HEK293 (cell line): ENCODE measurements at regions not wholly inside any gene's neighbourhood (a gene's known extent, or its start where the extent isn't known, plus 50 kb on each side); places are given as distances from the start of the nearest gene placed in this dataset.

Experiments
- CTCF ChIA-PET: fragments of 350-600 bp; formaldehyde crosslinking; extraction: SDS; loops from one replicate; lab custom pipeline; 2021; ENCODE audit warnings: antibody characterized with exemption; lab: Yijun Ruan, JAX
- POLR2A ChIA-PET: fragments of 300-600 bp; formaldehyde crosslinking; extraction: SDS; loops from one replicate; lab custom pipeline; 2020; ENCODE audit warnings: antibody characterized with exemption, inconsistent platforms; lab: Yijun Ruan, JAX
- H3K27ac ChIP-seq: fragments of 200-500 bp; sonication (Bioruptor generic); 2 replicates; pipeline ENCODE4 v1.5.1; 2014; ENCODE audit warnings: low read depth, low read length, control low read depth, inconsistent platforms; ENCODE audit errors: extremely low read depth
- H3K36me3 ChIP-seq, 2 experiments: fragments of 200-500 bp in 1 of 2; sonication (Bioruptor generic) in 1 of 2; 1 replicate in 1 of 2; 2 replicates in 1 of 2; pipeline ENCODE4 v1.5.1; 2014 to 2017; ENCODE audit warnings: inconsistent platforms in 2 of 2, low read length in 2 of 2; ENCODE audit not compliant: control insufficient read depth in 2 of 2, insufficient read depth in 1 of 2
- H3K4me1 ChIP-seq: fragments of 200-500 bp; sonication (Bioruptor generic); 2 replicates; pipeline ENCODE4 v1.5.1; 2014; ENCODE audit warnings: mild to moderate bottlenecking, low read length, inconsistent platforms; ENCODE audit not compliant: control insufficient read depth, insufficient read depth
- H3K4me3 ChIP-seq: 2 replicates; pipeline ENCODE4 v1.5.1; 2011; ENCODE audit warnings: low read depth, mild to moderate bottlenecking, control low read depth, low read length, moderate library complexity
- H3K9me3 ChIP-seq: fragments of 200-500 bp; sonication (Bioruptor generic); 2 replicates; pipeline ENCODE4 v1.5.1; 2014; ENCODE audit warnings: low read depth, low read length, inconsistent platforms; ENCODE audit not compliant: control insufficient read depth, insufficient read depth
- BCL11B ChIP-seq: fragments of 450-650 bp; formaldehyde crosslinking; IDR thresholded peaks from 2 replicates; pipeline ENCODE4 v1.5.1; 2016; ENCODE audit warnings: low read depth, missing biosample characterization, missing genetic modification characterization
- GLI4 ChIP-seq: fragments of 450-650 bp; formaldehyde crosslinking; IDR thresholded peaks from 2 replicates; pipeline ENCODE4 v1.5.1; 2016; ENCODE audit warnings: missing biosample characterization, missing genetic modification characterization
- PATZ1 ChIP-seq: fragments of 450-650 bp; formaldehyde crosslinking; IDR thresholded peaks from 2 replicates; pipeline ENCODE4 v1.5.1; 2016; ENCODE audit warnings: missing biosample characterization, missing genetic modification characterization
- SCRT2 ChIP-seq: fragments of 450-650 bp; formaldehyde crosslinking; IDR thresholded peaks from 2 replicates; pipeline ENCODE4 v1.5.1; 2016; ENCODE audit warnings: missing biosample characterization, missing genetic modification characterization
- YY1 ChIP-seq: fragments of 450-650 bp; formaldehyde crosslinking; IDR thresholded peaks from 2 replicates; pipeline ENCODE4 v1.5.1; 2018; ENCODE audit warnings: missing biosample characterization, missing genetic modification characterization
- ZBTB20 ChIP-seq: fragments of 450-650 bp; formaldehyde crosslinking; IDR thresholded peaks from 2 replicates; pipeline ENCODE4 v1.5.1; 2016; ENCODE audit warnings: missing biosample characterization, missing genetic modification characterization
- ZFP3 ChIP-seq: fragments of 450-650 bp; formaldehyde crosslinking; IDR thresholded peaks from 2 replicates; pipeline ENCODE4 v1.5.1; 2016; ENCODE audit warnings: low read depth, missing biosample characterization, missing genetic modification characterization
- ZFP41 ChIP-seq: fragments of 450-650 bp; formaldehyde crosslinking; IDR thresholded peaks from 2 replicates; pipeline ENCODE4 v1.5.1; 2016; ENCODE audit warnings: missing biosample characterization, missing genetic modification characterization, borderline replicate concordance
- ZIC2 ChIP-seq: fragments of 450-650 bp; formaldehyde crosslinking; IDR thresholded peaks from 2 replicates; pipeline ENCODE4 v1.5.1; 2016; ENCODE audit warnings: missing biosample characterization, missing genetic modification characterization
- ZNF16 ChIP-seq: fragments of 450-650 bp; formaldehyde crosslinking; IDR thresholded peaks from 2 replicates; pipeline ENCODE4 v1.5.1; 2016; ENCODE audit warnings: low read depth, missing biosample characterization, missing genetic modification characterization
- ZNF175 ChIP-seq: fragments of 450-650 bp; formaldehyde crosslinking; IDR thresholded peaks from 2 replicates; pipeline ENCODE4 v1.5.1; 2016; ENCODE audit warnings: missing biosample characterization, missing genetic modification characterization
- ZNF223 ChIP-seq: fragments of 450-650 bp; formaldehyde crosslinking; IDR thresholded peaks from 2 replicates; pipeline ENCODE4 v1.5.1; 2016; ENCODE audit warnings: missing biosample characterization, missing genetic modification characterization
- ZNF394 ChIP-seq: fragments of 450-650 bp; formaldehyde crosslinking; IDR thresholded peaks from 2 replicates; pipeline ENCODE4 v1.5.1; 2016; ENCODE audit warnings: missing biosample characterization, missing genetic modification characterization, mild to moderate bottlenecking, moderate library complexity, borderline replicate concordance
- ZNF501 ChIP-seq: fragments of 450-650 bp; formaldehyde crosslinking; IDR thresholded peaks from 2 replicates; pipeline ENCODE4 v1.5.1; 2016; ENCODE audit warnings: missing biosample characterization, missing genetic modification characterization
- ZNF610 ChIP-seq: fragments of 450-650 bp; formaldehyde crosslinking; IDR thresholded peaks from 2 replicates; pipeline ENCODE4 v1.5.1; 2016; ENCODE audit warnings: missing biosample characterization, missing genetic modification characterization, borderline replicate concordance
- ZSCAN16 ChIP-seq: fragments of 450-650 bp; formaldehyde crosslinking; IDR thresholded peaks from 2 replicates; pipeline ENCODE4 v1.5.1; 2016; ENCODE audit warnings: missing biosample characterization, missing genetic modification characterization
- ZXDB ChIP-seq: fragments of 450-650 bp; formaldehyde crosslinking; IDR thresholded peaks from 2 replicates; pipeline ENCODE4 v1.5.1; 2016; ENCODE audit warnings: missing biosample characterization, missing genetic modification characterization
- TF ChIP-seq, protein P1 (sequence below): fragments of 450-650 bp; formaldehyde crosslinking; IDR thresholded peaks from 2 replicates; pipeline ENCODE4 v1.5.1; 2016; ENCODE audit warnings: missing biosample characterization, missing genetic modification characterization
- TF ChIP-seq, protein P2 (sequence below): fragments of 450-650 bp; formaldehyde crosslinking; IDR thresholded peaks from 2 replicates; pipeline ENCODE4 v1.5.1; 2016; ENCODE audit warnings: missing biosample characterization, missing genetic modification characterization
- TF ChIP-seq, protein P3 (sequence below): fragments of 450-650 bp; formaldehyde crosslinking; IDR thresholded peaks from 2 replicates; pipeline ENCODE4 v1.5.1; 2017; ENCODE audit warnings: missing biosample characterization, missing genetic modification characterization

DNA sequence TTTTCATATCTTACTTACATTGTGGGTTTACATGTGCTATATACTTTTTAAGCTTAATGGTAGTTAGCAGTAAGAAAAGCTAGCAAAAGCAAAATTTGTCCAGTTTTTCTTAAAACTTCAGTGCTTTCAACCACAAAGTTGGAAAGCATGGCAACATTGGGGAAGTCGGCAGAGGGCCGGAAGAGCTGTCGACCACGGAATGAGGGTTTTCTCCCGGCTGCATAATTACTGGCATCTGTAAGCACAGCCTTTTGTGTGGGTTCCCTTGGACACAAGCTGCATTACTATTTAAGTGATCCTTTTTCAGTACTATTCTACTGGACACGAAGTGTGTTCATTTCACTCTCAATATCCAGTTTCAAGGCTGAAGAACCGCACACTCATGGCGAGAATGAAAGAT, 560.4 kb downstream of the ANKRD50 start:
- Histone ChIP-seq H3K9me3 (no peaks in the 10 kb centered on the region), H3K27ac (no peak overlapping the region), H3K4me1 (no peaks in the 10 kb centered on the region), H3K4me3 (no peak overlapping the region), H3K36me3 (no peaks in the 10 kb centered on the region)
- TF ChIP-seq, protein P1, sequence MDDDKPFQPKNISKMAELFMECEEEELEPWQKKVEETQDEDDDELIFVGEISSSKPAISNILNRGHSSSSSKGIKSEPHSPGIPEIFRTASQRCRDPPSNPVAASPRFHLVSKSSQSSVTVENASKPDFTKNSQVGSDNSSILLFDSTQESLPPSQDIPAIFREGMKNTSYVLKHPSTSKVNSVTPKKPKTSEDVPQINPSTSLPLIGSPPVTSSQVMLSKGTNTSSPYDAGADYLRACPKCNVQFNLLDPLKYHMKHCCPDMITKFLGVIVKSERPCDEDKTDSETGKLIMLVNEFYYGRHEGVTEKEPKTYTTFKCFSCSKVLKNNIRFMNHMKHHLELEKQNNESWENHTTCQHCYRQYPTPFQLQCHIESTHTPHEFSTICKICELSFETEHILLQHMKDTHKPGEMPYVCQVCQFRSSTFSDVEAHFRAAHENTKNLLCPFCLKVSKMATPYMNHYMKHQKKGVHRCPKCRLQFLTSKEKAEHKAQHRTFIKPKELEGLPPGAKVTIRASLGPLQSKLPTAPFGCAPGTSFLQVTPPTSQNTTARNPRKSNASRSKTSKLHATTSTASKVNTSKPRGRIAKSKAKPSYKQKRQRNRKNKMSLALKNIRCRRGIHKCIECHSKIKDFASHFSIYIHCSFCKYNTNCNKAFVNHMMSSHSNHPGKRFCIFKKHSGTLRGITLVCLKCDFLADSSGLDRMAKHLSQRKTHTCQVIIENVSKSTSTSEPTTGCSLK (tag by site-specific recombination): no peak
- TF ChIP-seq SCRT2 (tag by site-specific recombination): no peak
- no peak for TF ChIP-seq ZNF175 (tag by site-specific recombination)
- TF ChIP-seq ZIC2: no peak
- TF ChIP-seq ZNF223 (tag by site-specific recombination): no peak
- TF ChIP-seq ZNF501: no peak
- no peak for TF ChIP-seq ZBTB20 (tag by site-specific recombination)
- TF ChIP-seq GLI4: no peak
- TF ChIP-seq, protein P2, sequence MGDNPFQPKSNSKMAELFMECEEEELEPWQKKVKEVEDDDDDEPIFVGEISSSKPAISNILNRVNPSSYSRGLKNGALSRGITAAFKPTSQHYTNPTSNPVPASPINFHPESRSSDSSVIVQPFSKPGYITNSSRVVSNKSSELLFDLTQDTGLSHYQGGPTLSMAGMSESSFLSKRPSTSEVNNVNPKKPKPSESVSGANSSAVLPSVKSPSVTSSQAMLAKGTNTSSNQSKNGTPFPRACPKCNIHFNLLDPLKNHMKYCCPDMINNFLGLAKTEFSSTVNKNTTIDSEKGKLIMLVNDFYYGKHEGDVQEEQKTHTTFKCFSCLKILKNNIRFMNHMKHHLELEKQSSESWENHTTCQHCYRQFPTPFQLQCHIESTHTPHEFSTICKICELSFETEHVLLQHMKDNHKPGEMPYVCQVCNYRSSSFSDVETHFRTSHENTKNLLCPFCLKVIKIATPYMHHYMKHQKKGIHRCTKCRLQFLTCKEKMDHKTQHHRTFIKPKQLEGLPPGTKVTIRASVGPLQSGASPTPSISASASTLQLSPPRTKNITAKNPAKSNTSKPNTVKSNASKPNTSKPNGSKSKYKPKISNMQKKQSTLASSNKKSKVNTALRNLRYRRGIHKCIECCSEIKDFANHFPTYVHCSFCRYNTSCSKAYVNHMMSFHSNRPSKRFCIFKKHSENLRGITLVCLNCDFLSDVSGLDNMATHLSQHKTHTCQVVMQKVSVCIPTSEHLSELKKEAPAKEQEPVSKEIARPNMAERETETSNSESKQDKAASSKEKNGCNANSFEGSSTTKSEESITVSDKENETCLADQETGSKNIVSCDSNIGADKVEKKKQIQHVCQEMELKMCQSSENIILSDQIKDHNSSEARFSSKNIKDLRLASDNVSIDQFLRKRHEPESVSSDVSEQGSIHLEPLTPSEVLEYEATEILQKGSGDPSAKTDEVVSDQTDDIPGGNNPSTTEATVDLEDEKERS (tag by site-specific recombination): no peak
- TF ChIP-seq PATZ1 (tag by site-specific recombination): no peak
- no peak for TF ChIP-seq YY1 (tag by site-specific recombination)
- TF ChIP-seq ZSCAN16 (tag by site-specific recombination): no peak
- TF ChIP-seq BCL11B (tag by site-specific recombination): no peak
- TF ChIP-seq ZFP41 (tag by site-specific recombination): no peak
- no peak for TF ChIP-seq ZNF16 (tag by site-specific recombination)
- ChIA-PET POLR2A (no interaction called here), CTCF (no interaction called here)

DNA sequence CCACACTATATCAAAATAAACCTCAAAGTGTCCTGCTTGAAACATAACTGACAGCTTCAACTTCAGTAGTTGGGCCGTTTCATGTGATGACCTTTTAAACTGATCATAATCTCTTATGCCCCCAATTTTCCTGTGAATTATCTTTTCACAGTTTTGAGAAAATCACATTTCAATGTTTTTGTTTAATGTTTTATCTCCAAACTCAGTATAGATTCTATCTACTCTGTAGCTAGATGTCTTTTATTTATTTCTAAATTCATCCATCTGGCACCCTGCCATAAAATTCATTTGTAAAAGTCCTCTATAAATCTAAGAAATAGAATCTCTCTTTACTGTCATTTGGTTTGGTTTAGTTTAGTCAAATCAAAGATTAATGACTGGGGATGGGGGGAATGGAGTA, 557.3 kb downstream of the ANKRD50 start:
- CTCF ChIA-PET: no interaction called here
- Histone ChIP-seq H3K36me3 (no peaks in the 10 kb centered on the region), H3K9me3 (no peaks in the 10 kb centered on the region), H3K4me3 (no peak overlapping the region), H3K4me1 (no peaks in the 10 kb centered on the region), H3K27ac (no peak overlapping the region)
- POLR2A ChIA-PET: no interaction called here
- TF ChIP-seq ZFP3 (no peak), ZNF394 (tag by site-specific recombination) (no peak), ZNF610 (tag by site-specific recombination) (no peak), ZXDB (tag by site-specific recombination) (no peak)
- TF ChIP-seq, protein P3, sequence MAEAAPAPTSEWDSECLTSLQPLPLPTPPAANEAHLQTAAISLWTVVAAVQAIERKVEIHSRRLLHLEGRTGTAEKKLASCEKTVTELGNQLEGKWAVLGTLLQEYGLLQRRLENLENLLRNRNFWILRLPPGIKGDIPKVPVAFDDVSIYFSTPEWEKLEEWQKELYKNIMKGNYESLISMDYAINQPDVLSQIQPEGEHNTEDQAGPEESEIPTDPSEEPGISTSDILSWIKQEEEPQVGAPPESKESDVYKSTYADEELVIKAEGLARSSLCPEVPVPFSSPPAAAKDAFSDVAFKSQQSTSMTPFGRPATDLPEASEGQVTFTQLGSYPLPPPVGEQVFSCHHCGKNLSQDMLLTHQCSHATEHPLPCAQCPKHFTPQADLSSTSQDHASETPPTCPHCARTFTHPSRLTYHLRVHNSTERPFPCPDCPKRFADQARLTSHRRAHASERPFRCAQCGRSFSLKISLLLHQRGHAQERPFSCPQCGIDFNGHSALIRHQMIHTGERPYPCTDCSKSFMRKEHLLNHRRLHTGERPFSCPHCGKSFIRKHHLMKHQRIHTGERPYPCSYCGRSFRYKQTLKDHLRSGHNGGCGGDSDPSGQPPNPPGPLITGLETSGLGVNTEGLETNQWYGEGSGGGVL (tag by site-specific recombination): no peak
